C4-2B (cell line): ENCODE measurements at regions not wholly inside any gene's neighbourhood (a gene's known extent, or its start where the extent isn't known, plus 50 kb on each side); places are given as distances from the start of the nearest gene placed in this dataset.

Experiments used
- H3K27ac ChIP-seq: fragments of 450-650 bp; 2 replicates; pipeline ENCODE4 v1.5.1; 2017
- CTCF ChIP-seq: fragments of 450-650 bp; conservative IDR thresholded peaks from 2 replicates; pipeline ENCODE4 v1.5.1; 2017; ENCODE audit warnings: mild to moderate bottlenecking
- ZFX ChIP-seq: fragments of 450-650 bp; IDR thresholded peaks from 2 replicates; pipeline ENCODE4 v1.6.1; 2017

GRCh38 chr4:125447551-125448290 lies 133.0 kb downstream of the FAT4 start:
- no peak for TF ChIP-seq ZFX
- no peak for TF ChIP-seq CTCF
- H3K27ac ChIP-seq, result no peak overlapping the region

GRCh38 chr4:125456075-125456474 lies 141.3 kb downstream of the FAT4 start:
- H3K27ac ChIP-seq, result no peak overlapping the region
- TF ChIP-seq ZFX (no peak), CTCF (no peak)

GRCh38 chr4:125459531-125459930 lies 144.8 kb downstream of the FAT4 start:
- TF ChIP-seq ZFX (no peak), CTCF (no peak)

GRCh38 chr4:125461676-125462363 lies 147.1 kb downstream of the FAT4 start:
- no peak for TF ChIP-seq ZFX
- no peak for TF ChIP-seq CTCF
- no peak overlapping the region for H3K27ac ChIP-seq

More at GRCh38 chr4:125459531-125459930, 144.8 kb downstream of the FAT4 start:
- no peak overlapping the region for H3K27ac ChIP-seq

- H3K27ac ChIP-seq, result no peak overlapping the region
- TF ChIP-seq ZFX (no peak), CTCF (no peak)
These were observed 149.4 kb downstream of the FAT4 start for GRCh38 chr4:125464146-125464545.

GRCh38 chr4:125481334-125482045 lies 166.7 kb downstream of the FAT4 start:
- TF ChIP-seq ZFX (no peak), CTCF (no peak)
- no peak overlapping the region for H3K27ac ChIP-seq

- no peak overlapping the region for H3K27ac ChIP-seq
- TF ChIP-seq CTCF (peak; percentile 22), ZFX (no peak)
These were observed 168.1 kb downstream of the FAT4 start for GRCh38 chr4:125482822-125483221.
